GM19043 (cell line): ENCODE measurements at regions not wholly inside any gene's neighbourhood (a gene's known extent, or its start where the extent isn't known, plus 50 kb on each side); places are given as distances from the start of the nearest gene placed in this dataset.
A peak's percentile ranks its signal among the peaks of the same experiment; 100 is the strongest.
"Not testable (repeated sequence)": the region's sequence is repeated elsewhere in the genome, so short reads cannot be mapped to it uniquely, and the experiment has no call there.

Experiments used
- ATAC-seq: cut with Tn5 transposase; IDR thresholded peaks from one replicate; pipeline ENCODE4 v1.9.1; 2021; ENCODE audit warnings: low read depth; ENCODE audit not compliant: unreplicated experiment

DNA sequence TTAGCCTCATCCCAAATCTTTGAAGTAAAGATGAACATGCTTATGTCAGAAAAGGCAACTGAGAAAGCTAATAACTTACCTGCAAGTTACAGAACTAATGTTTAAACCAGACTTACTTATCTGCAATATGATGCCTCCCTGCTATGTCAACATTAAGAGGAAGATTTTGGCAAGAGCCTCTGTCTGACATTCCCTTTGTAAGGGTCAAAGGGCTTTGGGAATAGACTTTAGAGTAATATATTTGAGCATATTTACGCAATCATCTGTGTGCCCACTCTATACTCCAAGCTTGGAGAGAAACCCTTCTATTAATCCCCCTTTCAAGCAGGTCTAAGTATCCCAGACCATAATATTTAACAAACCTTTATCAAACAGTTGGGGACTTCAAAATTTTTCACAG is 389.4 kb downstream of the NPIPA8 start:
- ATAC-seq, result no peak

DNA sequence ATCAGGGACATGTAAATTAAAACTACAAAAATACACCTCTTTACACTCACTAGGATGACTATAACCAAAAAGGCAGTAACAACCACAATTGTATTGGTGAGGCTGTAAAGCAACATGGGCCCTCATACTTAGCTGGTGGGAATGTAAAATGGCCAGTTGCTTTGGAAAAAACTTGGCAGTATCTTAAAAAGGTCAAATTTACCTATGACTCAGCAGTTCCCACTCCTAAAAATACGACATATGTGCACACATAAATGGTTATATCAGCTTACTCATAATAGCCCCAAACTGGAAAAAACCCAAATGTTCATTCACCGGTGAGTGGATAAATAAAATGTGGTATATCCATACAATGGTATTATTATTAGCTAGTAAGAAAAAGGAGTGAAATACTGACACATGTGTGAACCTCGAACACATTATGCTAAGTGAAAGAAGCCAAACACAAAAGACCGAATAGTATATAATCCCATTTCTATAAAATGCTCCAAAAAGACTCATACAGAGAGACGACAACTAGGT is 391.4 kb downstream of the NPIPA8 start:
- ATAC-seq, result no peak

DNA sequence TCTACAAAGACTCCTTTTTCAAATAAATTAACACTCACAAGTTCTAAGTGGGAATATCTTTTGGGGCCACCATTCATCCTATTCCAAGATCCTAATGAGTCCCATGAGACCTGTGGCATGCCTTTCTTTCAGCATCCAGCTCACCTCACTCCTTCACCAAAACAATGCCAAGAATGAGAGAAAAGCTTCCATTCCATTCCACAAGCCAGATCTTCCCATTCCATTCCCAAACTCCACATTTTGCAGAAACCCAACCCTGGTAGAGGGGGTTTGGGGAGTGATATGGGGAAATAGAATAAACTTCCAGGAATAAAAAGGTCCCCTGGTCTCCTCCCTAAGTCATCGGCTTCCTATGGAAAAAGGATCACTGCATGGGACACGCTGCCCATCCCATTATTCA is 392.2 kb downstream of the NPIPA8 start:
- ATAC-seq, result no peak

DNA sequence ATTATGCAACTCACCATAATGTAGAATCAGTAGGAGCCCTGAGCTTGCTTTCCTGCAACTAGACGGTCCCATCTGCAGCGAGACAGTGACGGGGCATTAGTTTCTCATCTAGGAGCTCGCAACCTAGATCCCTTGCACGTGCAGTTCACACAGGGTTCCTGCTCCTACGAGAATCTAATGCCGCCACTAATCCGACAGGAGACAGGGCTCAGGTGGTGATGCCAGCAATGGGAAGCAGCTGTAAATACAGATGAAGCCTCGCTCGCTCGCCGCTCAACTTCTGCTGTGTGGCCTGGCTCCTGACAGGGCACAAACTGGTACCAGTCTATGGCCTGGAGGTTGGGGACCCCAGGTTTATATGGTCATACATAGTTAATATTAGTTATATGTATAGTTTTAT is 394.5 kb downstream of the NPIPA8 start:
- ATAC-seq, result no peak

DNA sequence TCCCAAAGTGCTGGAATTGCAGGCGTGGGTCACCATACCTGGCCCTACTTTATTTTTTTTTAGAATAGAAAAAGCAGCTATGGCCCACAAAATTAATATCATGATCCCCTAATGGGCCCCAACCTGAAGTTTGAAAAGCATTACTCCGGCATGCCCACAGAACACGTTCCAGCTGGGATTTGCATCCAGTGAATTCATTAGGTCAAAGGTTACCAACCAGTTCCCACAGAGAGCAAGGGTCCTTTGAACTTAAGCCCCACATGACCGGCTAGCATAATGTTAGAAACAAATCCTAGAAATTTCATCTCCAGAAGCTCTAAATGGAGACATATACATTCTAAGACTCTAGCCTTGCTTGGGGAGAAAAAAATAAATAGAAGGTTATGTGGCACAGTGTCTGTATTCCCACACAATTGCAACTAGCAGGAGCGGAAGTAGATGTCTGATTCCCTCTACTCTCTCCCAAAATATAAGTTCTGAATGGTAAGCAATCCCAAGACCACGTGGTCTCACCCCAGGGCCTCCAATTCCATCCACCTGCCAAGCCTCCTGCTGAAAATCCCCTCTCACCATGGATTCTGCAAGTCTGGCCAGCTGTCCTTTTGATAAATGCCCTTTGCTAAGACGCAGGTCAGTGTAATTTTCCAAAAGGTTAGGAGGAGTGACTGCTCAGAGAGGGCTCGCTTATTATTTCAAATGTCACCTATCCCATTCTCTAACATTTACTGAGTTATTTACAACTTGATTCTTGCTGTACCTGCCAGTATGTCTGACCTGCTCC is 395.8 kb downstream of the NPIPA8 start:
- ATAC-seq, result no peak

DNA sequence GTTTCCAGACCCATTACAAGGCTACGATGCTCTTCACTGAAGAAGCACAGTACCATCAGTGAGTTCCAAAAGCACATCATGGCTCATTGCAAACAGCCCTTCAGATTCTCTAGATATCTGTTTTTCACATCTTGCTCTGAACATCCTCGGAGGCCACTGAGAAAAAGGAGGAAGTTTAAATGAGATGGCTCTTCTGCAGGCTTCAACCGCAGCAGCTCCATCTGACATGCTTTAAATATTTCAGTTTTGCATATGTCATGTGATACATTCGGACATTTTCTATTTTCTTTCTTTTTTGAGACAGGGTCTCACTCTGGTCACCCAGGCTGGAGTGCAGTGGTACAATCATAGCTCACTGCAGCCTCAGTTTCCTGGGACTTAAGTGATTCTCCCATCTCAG is 396.8 kb downstream of the NPIPA8 start:
- peak; percentile 54 for ATAC-seq

DNA sequence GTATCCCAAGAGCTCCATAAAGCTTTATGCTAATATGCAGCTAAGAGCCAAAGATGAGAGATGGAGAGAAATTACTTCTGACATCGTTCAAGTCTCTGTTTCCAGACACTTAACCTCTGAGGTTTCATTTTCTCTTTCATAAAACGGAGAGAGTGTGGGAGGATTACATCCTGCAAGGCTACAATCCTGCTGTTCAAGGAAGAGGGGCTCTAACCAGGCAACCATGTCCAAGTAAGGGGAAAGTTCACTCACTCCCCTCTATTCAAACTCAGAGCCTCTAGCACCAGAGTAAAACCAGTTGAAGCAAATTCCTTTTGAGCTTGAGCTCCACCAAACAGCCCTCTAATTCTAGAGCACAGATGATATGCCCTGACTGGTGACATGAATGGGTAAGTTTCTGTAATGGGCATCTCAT is 397.4 kb downstream of the NPIPA8 start:
- ATAC-seq, result peak; percentile 58

DNA sequence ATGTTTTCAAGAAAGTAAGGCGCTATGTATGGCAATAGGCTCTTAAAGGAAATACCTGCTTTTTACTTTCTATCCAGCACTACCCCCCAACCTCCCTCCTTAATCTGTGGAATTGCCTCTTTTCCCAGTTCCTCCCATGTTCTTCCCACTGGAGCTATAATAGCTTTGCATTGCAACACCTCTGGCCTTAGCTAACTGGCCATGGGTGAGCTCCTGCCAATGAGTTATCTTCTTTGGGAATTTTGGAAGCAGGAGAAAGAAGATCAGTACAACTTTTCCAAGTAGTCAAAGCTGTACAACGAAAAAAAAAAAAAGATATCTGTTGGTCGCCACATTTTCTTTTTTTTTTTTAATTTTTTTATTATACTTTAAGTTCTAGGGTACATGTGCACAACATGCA is 398.0 kb downstream of the NPIPA8 start:
- no peak for ATAC-seq

DNA sequence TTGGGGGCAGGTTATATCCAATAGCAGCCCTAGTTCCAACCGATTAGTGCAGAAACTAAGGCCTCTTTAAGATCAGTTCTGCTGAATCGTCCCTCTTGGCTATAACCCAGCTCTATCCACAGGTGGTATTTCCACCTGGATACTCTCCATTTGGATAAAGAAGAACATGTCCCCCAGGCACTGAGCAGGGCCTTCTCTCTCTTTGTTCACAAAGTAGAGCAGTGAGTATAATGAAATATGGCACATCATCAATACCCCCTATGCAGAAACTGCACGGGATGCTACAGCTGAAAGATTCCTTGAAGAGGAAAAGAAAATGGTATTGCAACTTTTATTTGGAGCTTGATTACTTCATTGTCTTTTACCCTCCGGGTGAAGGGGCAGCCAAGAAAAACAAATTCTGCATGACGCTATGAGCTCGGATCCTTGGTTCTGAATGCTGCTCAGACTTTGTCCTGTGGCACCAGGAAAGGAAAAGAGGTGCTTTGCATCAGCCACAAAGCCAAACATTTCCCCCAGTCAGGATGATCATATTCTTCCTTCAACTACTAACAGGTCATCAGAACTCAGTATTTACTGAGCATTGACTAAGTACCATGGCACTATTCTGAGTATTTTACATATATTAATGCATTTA is 399.7 kb downstream of the NPIPA8 start:
- no peak for ATAC-seq

DNA sequence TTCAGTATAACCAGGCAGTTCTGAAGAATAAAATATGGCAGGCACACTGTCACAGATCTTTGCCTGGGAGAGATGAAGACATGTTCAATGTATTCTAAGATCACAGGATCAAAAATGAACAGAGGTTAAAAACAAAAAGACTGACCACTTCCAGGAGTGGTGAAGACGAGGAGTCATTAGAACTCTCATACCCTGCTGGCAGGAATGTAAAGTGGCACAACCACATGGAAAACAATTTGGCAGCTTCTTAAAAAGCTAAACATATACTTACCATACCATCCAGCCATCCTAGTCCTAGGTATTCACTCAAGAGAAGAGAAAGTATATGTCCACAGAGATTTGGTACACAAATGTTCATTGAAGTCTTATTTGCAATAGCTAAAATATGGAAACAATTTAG is 406.3 kb downstream of the NPIPA8 start:
- ATAC-seq, result no peak

DNA sequence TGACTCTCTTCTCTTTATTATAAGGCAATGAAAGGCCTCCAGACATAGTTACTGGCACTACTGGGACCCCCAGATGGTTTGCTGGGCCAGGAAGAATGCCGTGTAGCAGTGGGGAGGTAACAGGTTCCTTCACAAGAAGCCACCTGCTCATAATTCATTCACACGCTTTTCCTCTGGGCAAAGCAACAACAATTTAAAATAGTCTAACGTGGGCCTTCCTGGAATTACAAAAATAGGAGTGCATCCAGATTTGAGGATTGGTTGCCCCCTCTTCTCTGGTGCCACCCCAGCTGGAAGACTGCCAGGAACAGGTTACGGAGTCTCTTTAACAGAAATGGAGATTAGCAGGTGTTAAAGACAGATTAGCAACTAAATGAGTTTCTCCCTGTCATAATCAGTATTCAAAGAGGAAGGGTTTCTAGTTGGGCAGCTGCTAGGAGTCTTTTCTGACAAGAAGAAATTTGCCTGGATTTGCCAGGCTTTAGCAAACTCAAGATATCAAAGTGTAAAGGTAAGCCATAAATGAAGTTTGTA is 409.6 kb downstream of the NPIPA8 start:
- no peak for ATAC-seq

DNA sequence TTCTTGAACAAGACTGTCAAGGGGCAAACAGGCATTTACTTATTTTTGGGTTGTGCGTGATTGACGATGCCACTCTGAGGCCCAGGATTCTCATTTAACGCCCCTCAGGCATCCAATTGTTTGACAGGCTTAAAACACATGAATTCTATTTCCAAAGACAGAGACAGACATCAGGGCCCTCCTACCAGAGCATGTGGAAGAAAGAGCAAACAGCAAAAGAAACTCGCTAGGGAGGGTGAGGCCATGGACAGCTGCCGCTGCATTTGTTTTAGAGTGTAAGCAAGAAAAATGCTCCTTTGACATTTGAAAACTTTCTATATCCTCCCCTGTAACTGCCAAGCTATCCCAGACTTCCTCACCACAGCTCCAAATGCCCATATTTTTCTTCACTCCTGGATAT is 410.1 kb downstream of the NPIPA8 start:
- ATAC-seq, result no peak

DNA sequence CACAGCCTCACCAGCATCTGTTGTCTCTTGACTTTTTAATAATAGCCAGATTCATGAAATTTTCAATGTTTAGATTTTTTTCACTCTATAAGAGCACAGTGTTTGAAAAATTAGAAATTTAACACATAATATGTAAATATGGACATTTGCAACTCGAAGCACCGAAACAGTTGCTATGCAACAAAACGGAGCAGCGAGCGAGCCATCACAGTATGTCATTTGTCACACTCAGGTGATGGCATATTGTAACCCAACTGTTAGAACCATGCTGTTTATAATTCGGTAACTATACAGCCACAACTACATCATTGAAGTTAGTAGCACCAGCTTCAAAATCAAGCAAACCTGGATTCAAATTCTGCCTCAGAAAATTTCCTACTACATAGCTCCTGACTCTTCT is 410.8 kb downstream of the NPIPA8 start:
- no peak for ATAC-seq

DNA sequence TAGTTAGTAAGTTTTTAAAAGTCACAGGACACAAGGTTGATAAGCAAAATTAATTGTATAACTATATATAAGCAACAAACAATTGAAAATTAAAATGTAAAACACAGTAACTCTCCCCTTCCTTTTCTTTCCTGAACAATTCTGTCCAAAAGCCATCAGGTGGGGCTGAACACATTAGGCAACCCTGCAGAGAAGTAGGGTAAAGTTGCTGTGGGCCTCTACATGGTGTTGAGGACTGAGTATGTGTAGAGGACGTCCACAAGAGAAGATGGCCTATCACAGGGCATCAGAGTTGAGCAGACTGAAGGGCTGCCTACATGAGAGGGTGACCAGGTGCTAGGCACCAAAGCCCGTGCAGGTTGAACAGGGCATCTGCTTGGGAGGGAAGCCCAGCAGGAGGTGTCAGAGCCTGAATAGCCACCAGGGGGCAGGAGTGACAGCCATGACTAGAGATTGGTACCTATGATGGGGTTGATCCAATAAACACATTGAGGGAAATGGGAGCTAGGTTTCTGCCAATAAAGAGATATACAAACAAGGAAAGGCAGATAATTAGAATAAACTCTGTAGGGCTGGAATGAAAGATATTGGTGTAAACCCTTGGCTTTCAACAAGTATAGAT is 415.1 kb downstream of the NPIPA8 start:
- ATAC-seq, result no peak

DNA sequence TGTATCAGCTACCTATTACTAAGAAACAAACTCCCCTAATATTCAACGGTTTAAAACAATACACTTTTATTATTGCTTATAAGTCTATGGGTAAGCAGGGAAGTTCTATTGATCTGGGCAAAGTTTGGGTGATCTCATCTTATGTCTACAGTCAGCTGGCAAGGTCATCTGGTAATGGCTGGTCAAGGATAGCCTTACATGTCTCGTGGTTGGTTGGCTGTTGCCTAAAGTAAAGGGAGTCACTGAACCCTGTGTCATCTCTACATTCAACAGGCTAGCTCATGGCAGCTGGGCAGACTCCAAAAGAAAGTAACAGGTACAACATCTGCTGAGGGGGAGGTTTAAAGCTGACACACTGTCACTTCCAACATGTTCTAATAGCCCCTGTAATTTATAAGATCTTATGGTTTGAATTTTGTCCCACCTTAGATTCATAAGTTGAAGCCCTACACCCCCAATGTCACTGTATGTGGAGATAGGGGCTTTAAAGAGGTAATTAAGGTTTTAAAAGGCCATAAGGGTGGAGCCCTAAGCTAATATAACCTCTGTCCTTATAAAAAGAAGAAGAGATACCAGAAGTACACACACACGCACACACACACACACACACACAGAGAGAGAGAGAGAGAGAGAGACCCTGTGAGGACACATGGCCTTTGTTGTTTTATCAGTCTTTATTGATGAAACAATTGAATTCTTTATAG is 419.1 kb downstream of the NPIPA8 start:
- no peak for ATAC-seq

DNA sequence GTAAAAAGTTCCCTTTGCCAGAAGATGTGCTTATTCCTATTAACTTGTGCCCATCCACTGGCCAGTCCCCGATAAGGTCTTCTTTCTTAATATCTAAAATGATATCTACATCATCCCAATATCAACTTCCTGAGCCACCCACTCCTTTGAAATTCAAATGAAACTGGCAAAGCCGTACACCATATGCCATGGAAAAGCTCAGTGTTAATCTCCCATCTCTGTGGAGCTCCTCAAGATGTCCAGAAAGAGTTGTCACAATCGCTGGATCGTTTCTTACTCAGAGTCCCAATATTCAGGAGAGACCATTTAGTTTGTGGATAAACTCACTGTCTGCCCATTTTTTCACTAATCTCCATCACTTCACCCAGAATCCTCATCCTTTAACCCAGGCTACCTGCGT is 420.7 kb downstream of the NPIPA8 start:
- ATAC-seq, result no peak

DNA sequence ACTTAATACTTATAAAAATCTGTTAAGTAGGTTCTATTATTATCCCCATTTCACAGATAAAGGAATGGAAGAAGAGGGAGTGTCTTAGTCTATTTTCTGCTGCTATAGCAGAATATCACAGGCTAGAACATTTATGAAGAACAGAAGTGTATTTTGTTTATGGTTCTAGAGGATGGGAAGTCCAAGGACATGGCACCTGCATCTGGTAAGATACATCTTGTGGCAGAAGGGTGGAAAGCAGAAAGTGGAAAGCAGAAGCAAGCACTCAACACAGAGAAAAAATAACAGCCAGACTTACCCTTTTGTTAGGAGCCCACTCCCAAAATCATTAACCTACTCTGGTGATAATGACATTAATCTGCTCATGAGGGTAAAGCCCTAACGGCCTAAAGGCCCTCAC is 422.4 kb downstream of the NPIPA8 start:
- no peak for ATAC-seq

DNA sequence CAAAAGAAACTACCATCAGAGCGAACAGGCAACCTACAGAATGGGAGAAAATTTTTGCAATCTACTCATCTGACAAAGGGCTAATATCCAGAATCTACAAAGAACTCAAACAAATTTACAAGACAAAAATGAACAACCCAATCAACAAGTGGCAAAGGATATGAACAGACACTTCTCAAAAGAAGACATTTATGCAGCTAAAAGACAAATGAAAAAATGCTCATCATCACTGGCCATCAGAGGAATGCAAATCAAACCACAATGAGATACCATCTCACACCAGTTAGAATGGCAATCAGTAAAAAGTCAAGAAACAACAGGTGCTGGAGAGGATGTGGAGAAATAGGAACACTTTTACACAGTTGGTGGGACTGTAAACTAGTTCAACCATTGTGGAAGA is 425.0 kb downstream of the NPIPA8 start:
- ATAC-seq, result not testable (repeated sequence)

DNA sequence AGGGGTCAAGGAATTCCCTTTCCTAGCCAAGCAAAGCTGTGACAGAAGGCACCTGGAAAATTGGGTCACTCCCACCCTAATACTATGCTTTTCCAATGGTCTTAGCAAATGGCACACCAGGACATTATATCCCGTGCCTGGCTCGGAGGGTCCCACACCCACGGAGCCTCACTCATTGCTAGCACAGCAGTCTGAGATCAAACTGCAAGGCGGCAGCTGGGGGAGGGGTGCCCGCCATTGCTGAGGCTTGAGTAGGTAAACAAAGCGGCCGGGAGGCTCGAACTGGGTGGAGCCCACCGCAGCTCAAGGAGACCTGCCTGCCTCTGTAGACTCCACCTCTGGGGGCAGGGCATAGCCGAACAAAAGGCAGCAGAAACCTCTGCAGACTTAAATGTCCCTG is 429.9 kb downstream of the NPIPA8 start:
- ATAC-seq, result not testable (repeated sequence)

DNA sequence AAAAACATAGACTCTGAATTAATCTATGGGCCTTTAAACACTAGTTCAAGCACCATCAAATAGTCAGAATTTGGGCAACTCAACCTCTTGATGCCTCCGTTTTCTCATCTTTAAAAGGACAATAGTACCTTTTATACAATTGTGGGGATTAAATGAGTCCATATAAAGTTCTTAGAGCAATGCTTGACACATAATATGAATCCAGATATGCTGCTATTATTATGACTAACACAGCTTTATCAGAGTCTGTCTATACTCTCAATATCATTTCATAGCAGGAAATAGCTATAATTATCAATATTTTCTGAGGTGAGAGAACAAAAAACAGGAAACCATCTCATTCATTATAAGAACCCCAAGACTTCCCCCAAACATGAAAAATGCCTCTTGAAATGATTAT is 430.5 kb upstream of the XYLT1 start:
- no peak for ATAC-seq

DNA sequence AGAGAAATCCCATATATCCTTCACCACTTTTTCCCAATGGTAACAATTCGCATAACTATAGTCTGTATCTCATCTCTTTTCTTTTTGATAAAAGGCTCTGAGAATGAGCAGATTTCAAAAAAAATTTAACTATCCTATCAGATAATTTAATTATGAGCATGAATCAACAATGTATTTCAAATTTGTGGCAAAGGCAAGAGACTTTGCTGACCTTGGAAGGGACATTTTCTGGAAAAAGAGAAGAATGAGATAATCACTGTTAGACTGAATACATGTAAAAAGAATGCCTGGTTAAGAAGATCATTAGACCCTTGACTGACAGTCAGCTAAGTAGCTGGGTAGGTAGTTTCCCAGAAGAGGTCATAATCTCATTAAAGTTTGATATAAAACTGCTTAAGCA is 428.4 kb upstream of the XYLT1 start:
- no peak for ATAC-seq
